Astrocyte (in vitro differentiated cells and primary cell): ENCODE measurements at regions not wholly inside any gene's neighbourhood (a gene's known extent, or its start where the extent isn't known, plus 50 kb on each side); places are given as distances from the start of the nearest gene placed in this dataset.

Source experiments
- EZH2 ChIP-seq: IDR thresholded peaks from 2 replicates; pipeline ENCODE4 v1.6.1; 2012; ENCODE audit warnings: mild to moderate bottlenecking, low read length, inconsistent platforms; ENCODE audit not compliant: insufficient read depth
- TF ChIP-seq, protein P1 (sequence below): IDR thresholded peaks from 2 replicates; pipeline ENCODE4 v1.5.1; 2011; ENCODE audit warnings: low read depth, mild to moderate bottlenecking, inconsistent platforms, low read length, moderate library complexity; ENCODE audit not compliant: insufficient read depth

DNA sequence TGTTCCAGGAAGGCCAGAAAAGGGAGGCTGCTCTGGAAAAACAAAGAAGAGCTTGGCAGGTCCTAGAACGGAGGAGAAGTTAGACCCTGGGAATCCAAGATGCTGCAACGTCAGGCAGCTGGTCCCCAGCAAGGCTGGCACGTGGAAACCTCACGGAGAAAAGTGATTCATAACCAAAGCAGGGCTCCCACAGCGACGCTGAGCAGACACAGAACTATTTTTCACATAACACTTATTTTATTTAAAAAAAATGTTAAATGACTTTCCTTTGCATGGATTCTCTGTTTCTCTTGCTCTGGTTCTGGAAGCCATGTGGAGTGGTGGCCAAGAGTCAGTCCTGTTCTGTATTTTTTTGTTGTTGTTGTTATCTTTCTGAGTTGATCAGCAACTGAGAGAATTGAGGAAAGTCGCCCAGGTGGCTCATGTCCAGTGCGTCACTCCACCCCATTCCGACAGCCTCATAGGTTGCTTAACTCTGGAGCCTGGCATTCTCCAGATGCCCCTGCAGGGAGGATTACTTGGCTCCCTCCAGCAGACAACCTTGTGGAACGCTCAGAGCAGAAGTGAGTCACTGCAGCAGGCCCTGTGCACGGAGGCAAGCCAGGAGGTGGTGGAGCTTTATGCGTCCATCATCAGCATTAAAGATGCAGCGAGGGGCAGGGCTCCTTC, 229.9 kb upstream of the HDAC4 start:
- TF ChIP-seq EZH2 = no peak
- TF ChIP-seq, protein P1, sequence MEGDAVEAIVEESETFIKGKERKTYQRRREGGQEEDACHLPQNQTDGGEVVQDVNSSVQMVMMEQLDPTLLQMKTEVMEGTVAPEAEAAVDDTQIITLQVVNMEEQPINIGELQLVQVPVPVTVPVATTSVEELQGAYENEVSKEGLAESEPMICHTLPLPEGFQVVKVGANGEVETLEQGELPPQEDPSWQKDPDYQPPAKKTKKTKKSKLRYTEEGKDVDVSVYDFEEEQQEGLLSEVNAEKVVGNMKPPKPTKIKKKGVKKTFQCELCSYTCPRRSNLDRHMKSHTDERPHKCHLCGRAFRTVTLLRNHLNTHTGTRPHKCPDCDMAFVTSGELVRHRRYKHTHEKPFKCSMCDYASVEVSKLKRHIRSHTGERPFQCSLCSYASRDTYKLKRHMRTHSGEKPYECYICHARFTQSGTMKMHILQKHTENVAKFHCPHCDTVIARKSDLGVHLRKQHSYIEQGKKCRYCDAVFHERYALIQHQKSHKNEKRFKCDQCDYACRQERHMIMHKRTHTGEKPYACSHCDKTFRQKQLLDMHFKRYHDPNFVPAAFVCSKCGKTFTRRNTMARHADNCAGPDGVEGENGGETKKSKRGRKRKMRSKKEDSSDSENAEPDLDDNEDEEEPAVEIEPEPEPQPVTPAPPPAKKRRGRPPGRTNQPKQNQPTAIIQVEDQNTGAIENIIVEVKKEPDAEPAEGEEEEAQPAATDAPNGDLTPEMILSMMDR = no peak
